Mesothelial cell of epicardium (in vitro differentiated cells): ENCODE measurements at regions not wholly inside any gene's neighbourhood (a gene's known extent, or its start where the extent isn't known, plus 50 kb on each side); places are given as distances from the start of the nearest gene placed in this dataset.
A peak's percentile ranks its signal among the peaks of the same experiment; 100 is the strongest.

Source experiments
- DNase-seq, 2 experiments: peaks; one replicate each; pipeline ENCODE4 v3.0.0; 2021; ENCODE audit warnings: low spot score in 2 of 2; ENCODE audit not compliant: unreplicated experiment in 2 of 2
- H3K27ac Mint-ChIP-seq: 2 replicates; pipeline ENCODE4 v1.8.0; 2021; ENCODE audit warnings: mixed read lengths
- H3K27me3 Mint-ChIP-seq: 2 replicates; pipeline ENCODE4 v1.8.0; 2021; ENCODE audit warnings: low read depth, mixed read lengths
- H3K36me3 Mint-ChIP-seq: 2 replicates; pipeline ENCODE4 v1.8.0; 2021; ENCODE audit warnings: mixed read lengths
- H3K4me1 Mint-ChIP-seq: 2 replicates; pipeline ENCODE4 v1.8.0; 2021; ENCODE audit warnings: mixed read lengths
- H3K4me3 Mint-ChIP-seq: 2 replicates; pipeline ENCODE4 v1.8.0; 2021; ENCODE audit warnings: mild to moderate bottlenecking, moderate library complexity, mixed read lengths
- H3K9me3 Mint-ChIP-seq: 2 replicates; pipeline ENCODE4 v1.8.0; 2021; ENCODE audit warnings: mixed read lengths
- CTCF ChIP-seq: fragments of 200-600 bp; sonication (generic); IDR thresholded peaks from one replicate; pipeline ENCODE4 v1.5.0; 2021; ENCODE audit warnings: antibody characterized with exemption; ENCODE audit not compliant: unreplicated experiment

- Mint-ChIP-seq H3K36me3 (no peaks in the 10 kb centered on the region), H3K27me3 (peaks cover 27% of the 10 kb centered on the region), H3K4me1 (peaks cover 8% of the 10 kb centered on the region)
Measured at GRCh38 chr7:69257592-69257991, 340.7 kb upstream of the AUTS2 start.

GRCh38 chr7:69259445-69259844 is 338.8 kb upstream of the AUTS2 start:
- no peak overlapping the region for H3K27ac Mint-ChIP-seq
- H3K9me3 Mint-ChIP-seq = no peaks in the 10 kb centered on the region
- DNase-seq = no peak
- no peaks in the 10 kb centered on the region for H3K36me3 Mint-ChIP-seq
- no peak for TF ChIP-seq CTCF
- peaks cover 8% of the 10 kb centered on the region for H3K4me1 Mint-ChIP-seq
- no peak overlapping the region for H3K4me3 Mint-ChIP-seq
- H3K27me3 Mint-ChIP-seq = peaks cover 22% of the 10 kb centered on the region

More at GRCh38 chr7:69257592-69257991, 340.7 kb upstream of the AUTS2 start:
- H3K4me3 Mint-ChIP-seq = no peak overlapping the region
- H3K9me3 Mint-ChIP-seq = peaks cover 4% of the 10 kb centered on the region
- no peak overlapping the region for H3K27ac Mint-ChIP-seq
- DNase-seq = no peak
- TF ChIP-seq CTCF = no peak

GRCh38 chr7:69260023-69260422 is 338.3 kb upstream of the AUTS2 start:
- no peak overlapping the region for H3K27ac Mint-ChIP-seq
- H3K9me3 Mint-ChIP-seq = no peaks in the 10 kb centered on the region
- peaks cover 8% of the 10 kb centered on the region for H3K4me1 Mint-ChIP-seq
- peaks cover 17% of the 10 kb centered on the region for H3K27me3 Mint-ChIP-seq
- no peak for TF ChIP-seq CTCF
- H3K4me3 Mint-ChIP-seq = no peak overlapping the region
- DNase-seq = no peak
- no peaks in the 10 kb centered on the region for H3K36me3 Mint-ChIP-seq

- H3K36me3 Mint-ChIP-seq = no peaks in the 10 kb centered on the region
- no peak overlapping the region for H3K4me3 Mint-ChIP-seq
- H3K27ac Mint-ChIP-seq = no peak overlapping the region
Measured at GRCh38 chr7:69263550-69263949, 334.7 kb upstream of the AUTS2 start.

GRCh38 chr7:69269806-69270205 is 328.5 kb upstream of the AUTS2 start:
- Mint-ChIP-seq H3K36me3 (no peaks in the 10 kb centered on the region), H3K27ac (no peak overlapping the region), H3K4me1 (peaks cover 12% of the 10 kb centered on the region), H3K27me3 (peaks cover 31% of the 10 kb centered on the region), H3K4me3 (no peak overlapping the region), H3K9me3 (no peaks in the 10 kb centered on the region)
- DNase-seq = no peak
- no peak for TF ChIP-seq CTCF

More at GRCh38 chr7:69263550-69263949, 334.7 kb upstream of the AUTS2 start:
- TF ChIP-seq CTCF = no peak
- Mint-ChIP-seq H3K9me3 (no peaks in the 10 kb centered on the region), H3K4me1 (peaks cover 8% of the 10 kb centered on the region), H3K27me3 (peaks cover 5% of the 10 kb centered on the region)
- DNase-seq = no peak

- Mint-ChIP-seq H3K4me1 (peaks cover 18% of the 10 kb centered on the region), H3K4me3 (no peak overlapping the region), H3K27me3 (peaks cover 31% of the 10 kb centered on the region), H3K36me3 (no peaks in the 10 kb centered on the region), H3K9me3 (no peaks in the 10 kb centered on the region), H3K27ac (peak overlapping the region; percentile 14)
- no peak for DNase-seq
- no peak for TF ChIP-seq CTCF
Measured at GRCh38 chr7:69272101-69272500, 326.2 kb upstream of the AUTS2 start.
